Neural crest cell (in vitro differentiated cells): ENCODE measurements at regions not wholly inside any gene's neighbourhood (a gene's known extent, or its start where the extent isn't known, plus 50 kb on each side); places are given as distances from the start of the nearest gene placed in this dataset.
"Not testable (repeated sequence)": the region's sequence is repeated elsewhere in the genome, so short reads cannot be mapped to it uniquely, and the experiment has no call there.

Source experiments
- DNase-seq: peaks from one replicate; pipeline ENCODE4 v3.0.0; 2021; ENCODE audit warnings: low read depth, mixed read lengths, low spot score
- H3K27ac Mint-ChIP-seq: one replicate; pipeline ENCODE4 v1.8.0; 2021; ENCODE audit warnings: mild to moderate bottlenecking, mixed read lengths; ENCODE audit not compliant: unreplicated experiment
- H3K27me3 Mint-ChIP-seq: 2 replicates; pipeline ENCODE4 v1.8.0; 2021; ENCODE audit warnings: low read depth, mild to moderate bottlenecking, mixed read lengths
- H3K36me3 Mint-ChIP-seq: 2 replicates; pipeline ENCODE4 v1.8.0; 2021; ENCODE audit warnings: low read depth, mild to moderate bottlenecking, mixed read lengths
- H3K4me1 Mint-ChIP-seq: 2 replicates; pipeline ENCODE4 v1.8.0; 2021; ENCODE audit warnings: mixed read lengths
- H3K4me3 Mint-ChIP-seq: one replicate; pipeline ENCODE4 v1.8.0; 2021; ENCODE audit warnings: mild to moderate bottlenecking, mixed read lengths
- H3K9me3 Mint-ChIP-seq: 2 replicates; pipeline ENCODE4 v1.8.0; 2021; ENCODE audit warnings: mixed read lengths
- TF ChIP-seq, protein P1 (sequence below): fragments of 200-600 bp; sonication (generic); conservative IDR thresholded peaks from 2 replicates; pipeline ENCODE4 v1.5.0; 2021; ENCODE audit warnings: antibody characterized with exemption, mild to moderate bottlenecking

GRCh38 chr11:37322333-37323194 is 724.5 kb upstream of the RAG2 start:
- TF ChIP-seq, protein P1, sequence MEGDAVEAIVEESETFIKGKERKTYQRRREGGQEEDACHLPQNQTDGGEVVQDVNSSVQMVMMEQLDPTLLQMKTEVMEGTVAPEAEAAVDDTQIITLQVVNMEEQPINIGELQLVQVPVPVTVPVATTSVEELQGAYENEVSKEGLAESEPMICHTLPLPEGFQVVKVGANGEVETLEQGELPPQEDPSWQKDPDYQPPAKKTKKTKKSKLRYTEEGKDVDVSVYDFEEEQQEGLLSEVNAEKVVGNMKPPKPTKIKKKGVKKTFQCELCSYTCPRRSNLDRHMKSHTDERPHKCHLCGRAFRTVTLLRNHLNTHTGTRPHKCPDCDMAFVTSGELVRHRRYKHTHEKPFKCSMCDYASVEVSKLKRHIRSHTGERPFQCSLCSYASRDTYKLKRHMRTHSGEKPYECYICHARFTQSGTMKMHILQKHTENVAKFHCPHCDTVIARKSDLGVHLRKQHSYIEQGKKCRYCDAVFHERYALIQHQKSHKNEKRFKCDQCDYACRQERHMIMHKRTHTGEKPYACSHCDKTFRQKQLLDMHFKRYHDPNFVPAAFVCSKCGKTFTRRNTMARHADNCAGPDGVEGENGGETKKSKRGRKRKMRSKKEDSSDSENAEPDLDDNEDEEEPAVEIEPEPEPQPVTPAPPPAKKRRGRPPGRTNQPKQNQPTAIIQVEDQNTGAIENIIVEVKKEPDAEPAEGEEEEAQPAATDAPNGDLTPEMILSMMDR, result no peak
- Mint-ChIP-seq H3K27me3 (no peaks in the 10 kb centered on the region), H3K4me3 (no peak overlapping the region), H3K4me1 (no peaks in the 10 kb centered on the region), H3K27ac (no peak overlapping the region), H3K9me3 (no peaks in the 10 kb centered on the region), H3K36me3 (no peaks in the 10 kb centered on the region)
- no peak for DNase-seq

GRCh38 chr11:37320921-37321320 is 722.9 kb upstream of the RAG2 start:
- H3K9me3 Mint-ChIP-seq, result no peaks in the 10 kb centered on the region
- TF ChIP-seq, protein P1, result peak; percentile 25
- no peak for DNase-seq
- H3K36me3 Mint-ChIP-seq, result no peaks in the 10 kb centered on the region
- no peak overlapping the region for H3K27ac Mint-ChIP-seq
- H3K27me3 Mint-ChIP-seq, result no peaks in the 10 kb centered on the region
- H3K4me3 Mint-ChIP-seq, result no peak overlapping the region
- no peaks in the 10 kb centered on the region for H3K4me1 Mint-ChIP-seq

DNA sequence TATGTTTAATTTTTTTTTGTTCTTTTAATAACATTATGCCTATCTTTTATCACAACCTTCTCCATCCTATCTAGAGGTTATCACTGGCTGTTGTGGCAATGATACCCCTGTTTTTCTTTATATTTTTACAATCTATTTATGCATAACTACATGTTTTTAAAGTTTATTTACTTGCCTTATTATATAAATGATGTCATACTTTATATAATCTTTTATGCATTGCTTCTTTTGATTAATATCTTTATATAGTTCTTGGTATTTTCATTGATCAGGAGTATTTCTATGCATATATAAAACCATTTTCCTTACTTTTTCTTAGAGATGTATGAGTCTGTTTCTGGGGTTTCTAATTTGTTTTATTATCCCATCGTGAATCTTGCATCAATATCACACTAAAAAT is 719.8 kb upstream of the RAG2 start:
- H3K9me3 Mint-ChIP-seq, result no peaks in the 10 kb centered on the region
- no peaks in the 10 kb centered on the region for H3K36me3 Mint-ChIP-seq
- TF ChIP-seq, protein P1, result no peak
- no peak overlapping the region for H3K27ac Mint-ChIP-seq
- no peak overlapping the region for H3K4me3 Mint-ChIP-seq
- H3K27me3 Mint-ChIP-seq, result no peaks in the 10 kb centered on the region
- no peaks in the 10 kb centered on the region for H3K4me1 Mint-ChIP-seq
- no peak for DNase-seq

DNA sequence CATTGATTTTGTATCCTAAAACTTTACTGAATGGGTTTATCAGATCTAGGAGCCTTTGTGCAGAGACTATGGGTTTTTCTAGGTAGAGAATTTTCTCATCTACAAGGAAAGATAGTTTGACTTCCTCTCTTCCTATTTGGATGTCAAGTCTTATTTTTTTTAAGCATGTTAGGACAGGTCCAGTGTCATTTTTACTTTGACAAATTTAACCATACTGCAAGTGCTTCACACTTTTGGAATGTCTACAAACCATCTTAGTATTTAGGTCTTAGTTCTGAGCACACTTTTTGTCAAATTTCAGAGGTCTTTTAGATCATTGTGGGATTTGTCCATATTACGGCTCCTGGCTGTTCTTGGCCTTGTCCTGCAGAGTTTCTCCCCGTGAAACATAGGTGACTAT is 715.2 kb upstream of the RAG2 start:
- TF ChIP-seq, protein P1, result no peak
- Mint-ChIP-seq H3K4me3 (no peak overlapping the region), H3K27ac (no peak overlapping the region)

GRCh38 chr11:37306563-37306962 is 708.5 kb upstream of the RAG2 start:
- TF ChIP-seq, protein P1, result no peak
- H3K27ac Mint-ChIP-seq, result no peak overlapping the region
- H3K9me3 Mint-ChIP-seq, result peaks cover 10% of the 10 kb centered on the region

More for the DNA sequence above, 715.2 kb upstream of the RAG2 start:
- Mint-ChIP-seq H3K36me3 (no peaks in the 10 kb centered on the region), H3K4me1 (no peaks in the 10 kb centered on the region), H3K9me3 (no peaks in the 10 kb centered on the region), H3K27me3 (no peaks in the 10 kb centered on the region)
- DNase-seq, result no peak

DNA sequence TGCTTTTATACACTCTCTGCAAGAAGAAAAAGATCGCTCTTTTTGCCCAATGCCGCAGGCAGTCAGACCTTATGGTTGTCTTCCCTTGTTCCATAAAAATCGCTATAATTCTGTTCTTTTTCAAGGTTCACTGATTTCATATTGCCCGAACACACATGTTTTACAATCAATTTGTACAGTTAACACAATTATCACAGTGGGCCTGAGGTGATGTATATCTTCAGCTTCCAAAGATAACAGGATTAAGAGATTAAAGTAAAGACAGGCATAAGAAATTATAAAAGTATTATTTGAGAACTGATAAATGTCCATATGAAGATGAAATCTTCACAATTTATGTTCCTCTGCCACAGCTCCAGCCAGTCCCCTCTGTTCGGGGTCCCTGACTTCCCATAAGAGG is 703.4 kb upstream of the RAG2 start:
- H3K36me3 Mint-ChIP-seq, H3K4me1 Mint-ChIP-seq, H3K27ac Mint-ChIP-seq, DNase-seq, H3K27me3 Mint-ChIP-seq, H3K4me3 Mint-ChIP-seq: not testable (repeated sequence)
- peaks cover 19% of the 10 kb centered on the region for H3K9me3 Mint-ChIP-seq

More at GRCh38 chr11:37306563-37306962, 708.5 kb upstream of the RAG2 start:
- H3K4me3 Mint-ChIP-seq, result no peak overlapping the region
- DNase-seq, result no peak
- H3K36me3 Mint-ChIP-seq, result no peaks in the 10 kb centered on the region
- H3K27me3 Mint-ChIP-seq, result no peaks in the 10 kb centered on the region
- no peaks in the 10 kb centered on the region for H3K4me1 Mint-ChIP-seq
